ENCODE measurements at regions not wholly inside any gene's neighbourhood (a gene's known extent, or its start where the extent isn't known, plus 50 kb on each side); places are given as distances from the start of the nearest gene placed in this dataset.
"Not testable (repeated sequence)": the region's sequence is repeated elsewhere in the genome, so short reads cannot be mapped to it uniquely, and the experiment has no call there.

DNA sequence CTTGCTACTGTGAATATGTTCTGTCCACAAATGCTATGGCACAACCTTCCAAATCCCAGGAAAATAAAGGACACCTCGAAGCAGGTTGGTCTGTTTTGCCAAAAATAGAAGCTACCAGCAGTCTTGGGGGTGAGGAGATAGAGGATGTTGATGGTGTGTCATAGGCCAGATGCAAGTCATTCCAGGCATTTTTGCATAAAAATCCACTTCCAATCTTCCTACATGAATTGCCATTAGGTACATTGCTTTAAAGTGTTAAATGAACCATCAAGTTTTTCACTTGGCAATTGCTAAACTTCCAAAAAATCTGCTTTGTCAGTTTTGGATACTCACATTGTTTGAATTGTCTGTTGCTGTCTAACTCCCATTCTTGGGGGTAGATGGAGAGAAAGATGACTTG is 295.4 kb downstream of the MYCN start:
- ATAC-seq = no peak

- ATAC-seq = not testable (repeated sequence)
Measured at GRCh38 chr2:16235291-16235690, 294.9 kb downstream of the MYCN start.

GRCh38 chr2:16228951-16229350 is 288.6 kb downstream of the MYCN start:
- ATAC-seq = no peak

- no peak for ATAC-seq
Measured at GRCh38 chr2:16228471-16228870, 288.1 kb downstream of the MYCN start.

DNA sequence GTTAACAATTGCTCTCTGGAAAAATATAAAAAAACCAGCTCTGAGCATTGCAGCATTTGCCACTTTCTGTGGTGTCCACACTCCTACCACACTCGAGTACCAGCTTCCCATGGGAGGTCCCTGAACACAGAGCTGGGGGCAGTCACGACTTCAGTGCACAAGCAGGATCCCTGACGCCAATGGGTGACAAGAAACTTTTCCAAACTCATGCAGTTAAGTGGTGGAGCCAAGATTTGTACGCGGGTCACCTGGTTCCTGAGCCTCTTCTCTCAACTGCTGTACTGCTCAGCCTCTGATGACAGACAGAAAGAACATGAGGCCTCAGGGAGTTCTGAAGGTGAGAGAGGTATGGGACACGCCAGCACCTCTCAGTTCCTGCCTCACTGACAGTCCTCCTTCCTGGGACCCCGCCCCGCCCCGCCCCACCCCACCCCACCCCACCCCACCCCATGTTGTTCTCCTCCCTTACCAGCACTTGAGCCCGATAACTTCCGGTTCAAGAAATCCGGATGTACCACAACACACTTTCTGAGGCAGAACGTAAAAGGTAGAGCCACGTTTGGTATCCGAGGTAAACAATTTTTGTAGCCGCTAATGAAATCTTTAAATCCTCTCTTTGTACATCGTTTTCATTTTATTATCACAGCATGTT is 287.6 kb downstream of the MYCN start:
- ATAC-seq = peak; percentile 36

- ATAC-seq = no peak
Measured at GRCh38 chr2:16226943-16227664, 286.8 kb downstream of the MYCN start.

DNA sequence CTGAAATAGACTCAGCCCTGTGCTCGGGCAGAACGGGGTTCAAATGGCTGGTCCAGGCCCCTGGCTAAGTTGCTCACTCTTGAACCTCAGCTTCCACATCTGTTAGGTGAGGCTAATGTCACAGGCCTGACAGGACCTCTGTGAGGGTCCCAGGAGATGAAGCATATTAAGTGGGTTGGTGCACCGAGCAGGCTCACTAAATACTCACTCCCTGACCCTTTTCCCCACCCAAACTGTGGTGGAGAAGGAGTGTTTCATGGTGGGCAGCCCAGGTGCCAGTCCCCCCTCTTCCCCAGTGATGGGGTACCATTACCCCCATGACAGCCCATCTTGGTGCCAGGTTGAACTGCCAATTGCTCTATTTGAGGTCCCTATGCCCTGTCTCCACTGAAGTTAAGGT is 286.0 kb downstream of the MYCN start:
- no peak for ATAC-seq

DNA sequence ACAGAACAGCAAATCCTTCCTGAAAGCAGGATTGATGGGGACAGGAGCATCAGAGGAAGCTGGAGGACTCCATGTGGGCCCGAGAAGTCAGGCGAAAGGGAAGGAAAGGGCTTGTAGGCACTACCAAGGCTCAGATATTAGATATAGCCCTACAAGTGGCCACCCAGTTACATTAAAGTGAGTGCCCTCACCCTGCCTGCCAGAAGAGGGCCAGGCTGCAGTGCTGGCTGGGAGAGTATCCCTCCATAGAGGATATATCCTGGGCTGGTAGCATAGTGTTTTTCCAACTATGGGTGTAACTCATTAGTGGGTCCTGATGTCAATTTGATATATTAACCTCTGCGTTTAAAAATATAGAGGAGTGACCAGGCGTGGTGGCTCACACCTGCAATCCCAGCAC is 285.2 kb downstream of the MYCN start:
- no peak for ATAC-seq

- no peak for ATAC-seq
Measured at GRCh38 chr2:16225071-16225470, 284.7 kb downstream of the MYCN start.

DNA sequence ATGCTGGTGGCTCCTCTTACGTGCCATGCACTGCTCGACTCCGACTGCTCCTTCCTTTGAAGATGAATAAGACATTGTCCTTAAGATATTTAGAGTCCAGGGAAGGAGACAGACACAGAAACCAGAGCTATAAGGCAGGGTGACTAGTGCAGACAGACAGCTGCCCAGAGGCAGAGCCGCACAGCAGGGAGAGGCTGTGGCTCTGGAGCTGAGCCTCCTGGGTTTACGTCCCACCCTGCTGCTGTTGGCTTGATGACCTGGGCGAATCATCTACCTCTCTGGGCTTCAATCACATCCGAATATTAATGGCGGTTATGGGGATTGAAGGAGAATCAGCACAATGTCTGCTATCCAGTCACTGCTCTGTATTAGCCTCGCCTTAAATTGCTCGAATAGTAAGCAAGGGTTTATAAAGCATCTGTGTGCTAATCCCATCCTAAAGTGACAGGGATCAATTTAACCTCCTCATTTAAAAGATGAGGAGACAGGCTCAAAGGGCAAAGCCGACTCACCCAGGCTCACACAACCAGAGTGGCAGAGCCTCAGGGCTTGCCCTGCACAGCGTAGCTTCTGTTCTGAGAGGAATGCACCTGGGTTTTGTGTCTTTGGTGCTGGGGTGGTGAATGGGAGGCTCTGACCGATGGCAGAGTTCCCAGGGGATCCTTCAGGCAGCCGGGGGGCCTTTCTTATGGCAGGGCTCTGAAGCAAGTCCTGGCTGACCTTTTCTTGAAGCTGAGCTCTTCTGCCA is 284.1 kb downstream of the MYCN start:
- no peak for ATAC-seq

DNA sequence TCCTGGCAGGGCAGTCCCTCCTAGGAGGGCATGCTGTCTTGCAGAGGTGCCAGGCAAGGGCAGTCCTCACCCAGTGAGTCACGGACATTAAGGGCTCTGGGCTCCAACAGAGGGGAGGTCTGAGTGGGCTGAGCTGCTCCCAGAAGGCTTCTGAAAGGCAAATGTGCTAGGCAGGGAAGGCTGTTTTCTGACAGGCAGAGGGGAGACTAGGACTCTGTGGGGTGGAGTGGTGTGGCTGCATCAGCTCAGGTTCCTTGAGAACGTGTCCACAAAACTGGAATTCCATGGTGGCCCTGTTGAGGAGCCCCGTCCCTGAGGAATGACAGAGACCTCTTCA is 283.5 kb downstream of the MYCN start:
- no peak for ATAC-seq

DNA sequence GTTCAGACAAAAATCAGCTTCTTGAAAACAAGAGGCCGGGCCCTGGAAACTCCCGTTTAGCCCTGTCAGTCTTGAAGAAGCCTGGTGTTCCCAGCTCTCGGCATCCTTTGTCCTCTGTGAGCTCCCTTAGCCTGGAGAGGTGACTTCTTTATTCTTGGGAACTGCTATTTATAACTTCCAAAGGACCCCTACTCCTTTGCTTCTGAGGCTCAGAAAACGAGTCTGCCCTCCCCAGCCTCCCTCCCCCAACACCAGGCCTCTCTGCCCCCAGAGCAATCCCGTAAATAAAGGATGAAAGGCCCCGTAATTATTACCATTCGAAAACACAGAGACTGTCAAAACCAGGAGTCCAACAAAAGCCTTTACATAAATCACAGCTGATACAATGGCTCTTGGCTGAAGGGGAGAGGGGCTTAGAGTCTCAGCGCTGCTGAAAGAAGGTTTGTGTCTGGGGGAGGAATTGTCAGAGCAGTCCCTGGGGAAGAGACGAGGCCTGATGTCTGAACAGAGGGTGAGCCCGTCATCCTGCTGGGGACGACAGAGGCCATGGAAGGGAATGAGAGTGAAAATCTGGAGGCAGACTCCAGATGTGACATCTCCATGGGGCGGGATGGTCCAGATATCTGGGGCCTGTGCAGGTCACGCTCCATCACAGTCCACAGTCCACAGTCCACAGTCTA is 283.0 kb downstream of the MYCN start:
- no peak for ATAC-seq

DNA sequence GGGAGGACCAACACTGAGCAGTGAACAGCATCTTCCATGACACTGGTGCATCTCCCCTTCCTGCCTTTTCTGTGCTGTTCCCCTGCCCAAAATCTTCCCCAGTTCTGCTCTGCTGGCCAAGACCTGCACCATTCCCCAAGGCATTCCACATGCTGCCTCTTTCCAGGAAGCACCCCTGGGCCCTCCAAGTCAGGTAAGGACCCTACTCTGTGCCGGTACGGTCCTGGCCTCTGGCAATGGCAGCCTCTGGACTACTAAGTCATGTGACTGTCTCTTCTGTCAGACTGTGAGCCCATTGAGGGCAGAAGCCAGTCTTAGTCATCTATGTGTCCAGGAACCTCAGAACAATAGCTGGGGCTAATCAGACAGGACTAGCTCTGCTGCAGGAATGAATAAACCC is 282.0 kb downstream of the MYCN start:
- ATAC-seq = no peak

DNA sequence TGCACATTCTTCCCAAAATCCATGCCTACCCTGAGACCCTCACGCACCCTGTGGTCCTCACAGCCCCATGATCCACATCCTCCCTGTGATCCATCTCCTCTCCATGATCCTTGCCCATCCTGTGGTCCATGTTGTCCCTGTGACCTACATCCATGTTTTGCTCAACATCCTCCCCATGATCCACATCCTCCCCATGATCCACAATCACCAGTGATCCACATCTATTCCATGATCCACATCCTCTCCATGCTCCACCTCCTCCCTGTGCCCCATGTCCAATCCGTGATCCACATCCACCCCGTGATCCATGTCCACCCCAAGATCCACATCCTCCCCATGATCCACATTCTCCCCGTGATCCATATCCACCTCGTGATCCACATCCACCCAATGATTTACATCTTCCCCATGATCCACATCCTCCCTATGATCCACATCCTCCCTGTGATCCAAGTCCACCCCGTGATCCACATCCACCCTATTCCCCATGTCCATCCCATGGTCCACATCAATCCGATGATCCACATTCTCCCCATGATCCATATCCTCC is 281.2 kb downstream of the MYCN start:
- no peak for ATAC-seq

GRCh38 chr2:16219292-16219975 is 279.1 kb downstream of the MYCN start:
- no peak for ATAC-seq

GRCh38 chr2:16218625-16219024 is 278.3 kb downstream of the MYCN start:
- peak; percentile 37 for ATAC-seq

- ATAC-seq = no peak
Measured at GRCh38 chr2:16218161-16218560, 277.8 kb downstream of the MYCN start.

DNA sequence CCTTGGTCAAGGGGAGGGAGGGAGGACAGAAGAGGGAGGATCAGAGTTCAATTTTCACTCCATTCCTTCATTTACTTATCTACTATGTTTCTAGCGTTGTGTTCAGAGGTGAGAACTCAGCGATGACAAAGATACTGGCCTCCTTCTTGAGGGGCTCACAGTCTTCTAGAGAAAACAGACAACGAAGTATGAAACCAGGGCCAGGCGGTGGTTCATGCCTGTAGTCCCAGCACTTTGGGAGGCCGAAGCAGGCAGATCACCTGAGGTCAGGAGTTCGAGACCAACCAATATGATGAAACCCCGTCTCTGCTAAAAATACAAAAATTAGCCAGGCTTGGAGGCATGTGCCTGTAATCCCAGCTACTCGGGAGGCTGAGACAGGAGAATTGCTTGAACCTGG is 277.4 kb downstream of the MYCN start:
- ATAC-seq = not testable (repeated sequence)

DNA sequence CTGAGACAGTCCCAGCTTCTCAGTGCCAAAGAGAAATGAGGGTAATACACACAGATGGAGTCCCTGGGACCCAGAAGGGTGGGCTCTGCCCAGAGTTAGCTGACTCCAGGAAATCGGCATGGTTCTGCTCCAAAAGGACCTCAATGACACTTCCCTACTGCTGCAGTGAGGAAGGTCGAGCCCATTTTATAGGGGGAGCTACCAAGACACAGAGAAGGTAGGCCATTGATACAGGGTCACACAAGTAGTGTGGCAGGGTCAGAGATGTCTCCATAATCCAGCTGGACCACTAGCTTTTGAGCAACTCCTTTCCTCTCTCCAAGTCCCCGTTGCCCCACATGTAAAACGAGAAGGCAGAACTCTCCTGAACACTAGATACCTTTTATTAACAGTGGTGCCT is 276.9 kb downstream of the MYCN start:
- ATAC-seq = no peak

DNA sequence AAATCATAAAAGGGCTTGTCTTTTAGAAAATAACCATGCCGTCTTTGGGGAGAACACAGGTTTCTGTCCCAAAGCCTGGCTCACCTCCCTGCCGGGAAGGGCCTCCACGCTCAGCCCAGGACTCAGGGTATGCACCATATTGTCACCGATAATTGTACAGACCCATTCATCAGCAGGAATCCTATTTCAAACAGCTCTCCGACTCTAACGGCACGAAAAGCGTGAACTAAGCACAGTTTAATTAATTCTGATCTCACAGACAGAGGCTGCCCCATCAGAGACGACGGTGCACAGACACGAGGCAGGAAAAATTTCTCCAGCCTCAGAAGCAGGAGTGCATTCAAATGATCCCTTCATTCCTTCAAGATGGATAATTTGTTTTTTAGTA is 276.2 kb downstream of the MYCN start:
- ATAC-seq = no peak

GRCh38 chr2:16215902-16216557 is 275.7 kb downstream of the MYCN start:
- no peak for ATAC-seq

DNA sequence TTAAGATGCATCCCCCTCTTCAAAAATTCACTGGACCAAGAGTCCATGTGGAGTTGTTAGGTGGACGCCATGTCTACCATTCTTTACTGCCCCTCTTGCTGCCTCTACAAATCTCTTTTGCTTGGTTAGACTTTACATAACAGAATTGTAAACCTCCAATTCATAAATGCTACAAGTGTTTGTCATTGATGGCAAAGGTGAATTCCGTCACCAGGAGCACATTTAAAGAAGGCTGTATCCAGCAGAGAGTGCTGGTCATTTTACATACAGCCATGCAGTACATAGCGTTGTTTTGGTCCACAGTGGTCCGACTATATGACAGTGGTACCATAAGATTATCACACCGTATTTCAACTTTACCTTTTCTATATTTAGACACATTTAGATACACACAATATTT is 274.5 kb downstream of the MYCN start:
- ATAC-seq = no peak
